HG03342 (cell line): ENCODE measurements at regions not wholly inside any gene's neighbourhood (a gene's known extent, or its start where the extent isn't known, plus 50 kb on each side); places are given as distances from the start of the nearest gene placed in this dataset.
"Not testable (repeated sequence)": the region's sequence is repeated elsewhere in the genome, so short reads cannot be mapped to it uniquely, and the experiment has no call there.

Experiments used
- ATAC-seq: cut with Tn5 transposase; IDR thresholded peaks from one replicate; pipeline ENCODE4 v1.9.1; 2021; ENCODE audit warnings: mild to moderate bottlenecking, moderate library complexity; ENCODE audit not compliant: unreplicated experiment

DNA sequence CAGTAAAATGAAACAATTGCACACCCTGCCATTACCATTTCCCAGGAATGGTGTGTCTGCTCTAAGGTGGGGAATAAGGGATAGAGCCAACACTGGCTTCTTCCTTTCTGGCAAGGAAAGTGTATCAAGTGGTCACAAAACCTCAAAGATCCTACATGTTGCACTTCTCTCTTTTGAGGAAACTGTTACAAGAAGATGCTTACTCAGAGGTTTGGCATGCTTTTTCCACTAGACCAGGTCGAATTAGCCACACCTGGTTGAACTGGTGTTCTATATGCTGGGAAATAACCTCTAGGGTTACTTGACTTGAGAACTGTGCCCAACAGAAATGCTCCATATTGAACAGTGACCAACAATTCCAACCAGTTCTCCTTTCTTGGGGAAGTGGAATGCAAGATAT, 102.9 kb downstream of the LRRN1 start:
- ATAC-seq = no peak

GRCh38 chr3:3906171-3906570, 106.9 kb downstream of the LRRN1 start:
- no peak for ATAC-seq

DNA sequence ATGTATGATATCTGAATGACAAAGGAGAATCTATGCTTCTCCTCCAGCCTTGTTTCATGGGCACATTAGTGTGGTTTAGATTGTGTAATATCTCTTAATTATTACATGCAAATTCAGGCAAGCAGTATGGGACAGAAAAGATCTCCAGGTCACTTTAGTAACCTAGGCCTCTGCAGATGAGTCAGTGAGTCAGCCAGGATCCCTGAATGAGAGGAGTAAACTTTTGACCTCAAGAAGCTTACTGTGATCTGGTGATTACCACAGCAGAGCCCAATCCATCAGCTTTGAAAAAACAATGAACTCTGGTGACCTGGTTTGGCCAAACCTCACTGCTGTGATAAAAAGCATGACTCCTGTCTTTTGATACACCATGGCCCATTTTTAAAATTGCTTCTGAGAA, 107.8 kb downstream of the LRRN1 start:
- no peak for ATAC-seq

GRCh38 chr3:3918763-3919162, 119.5 kb downstream of the LRRN1 start:
- ATAC-seq = no peak

DNA sequence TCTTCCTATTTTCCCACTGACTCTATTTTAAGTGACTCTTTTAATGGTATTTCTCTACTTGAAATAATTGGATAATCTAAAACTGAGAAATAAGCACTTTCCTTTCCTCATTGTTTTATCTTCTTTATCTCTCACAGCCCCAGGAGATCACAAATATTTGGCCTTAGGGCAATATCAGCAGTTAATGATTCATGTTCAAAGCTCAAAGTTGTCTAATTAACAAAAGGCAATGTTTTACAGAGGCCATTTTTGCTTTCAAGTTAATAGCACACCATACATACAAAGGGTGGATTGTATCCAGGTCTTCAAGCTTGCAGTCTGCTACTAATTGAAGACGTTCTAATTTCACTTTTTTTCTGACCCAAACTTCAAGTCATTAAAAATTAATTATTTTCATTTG, 120.1 kb downstream of the LRRN1 start:
- ATAC-seq = no peak

DNA sequence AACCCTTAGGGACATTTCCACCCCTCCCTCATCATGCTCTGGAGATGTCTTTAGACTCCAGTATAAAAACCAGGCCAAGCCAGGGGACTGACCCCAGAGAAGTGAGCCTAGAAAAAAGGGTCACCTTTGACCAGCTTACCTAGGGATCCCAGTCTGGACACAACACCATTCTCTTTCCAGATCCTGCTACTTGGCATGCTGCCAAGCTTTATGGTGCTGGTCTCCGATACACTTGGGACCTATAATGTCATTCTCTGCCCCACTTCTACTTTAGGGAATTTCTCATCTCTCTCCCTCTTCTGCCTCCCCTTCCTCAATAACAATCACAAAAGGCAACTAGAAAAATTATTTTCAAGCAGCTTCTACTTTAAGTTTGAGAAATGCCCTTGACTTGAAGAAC, 124.4 kb downstream of the LRRN1 start:
- no peak for ATAC-seq

DNA sequence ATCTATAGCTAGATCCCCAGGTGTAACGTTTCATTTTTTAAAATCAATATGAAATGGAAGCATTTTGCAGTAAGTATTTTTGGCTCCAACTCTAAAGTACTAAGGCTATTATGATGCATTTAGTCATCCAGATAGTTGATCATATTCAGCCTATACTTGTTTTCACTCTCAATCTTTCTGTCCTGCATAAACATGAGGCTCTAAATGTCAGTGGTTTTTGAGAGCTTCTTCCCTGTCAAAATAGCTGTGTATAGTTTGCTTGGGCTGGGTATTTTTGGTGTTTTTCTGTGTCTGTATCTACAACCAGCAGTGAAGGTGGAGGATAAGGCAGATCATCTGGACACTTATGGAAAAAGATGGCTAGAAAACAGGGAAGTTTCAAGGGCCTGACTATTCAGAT, 128.0 kb downstream of the LRRN1 start:
- no peak for ATAC-seq

DNA sequence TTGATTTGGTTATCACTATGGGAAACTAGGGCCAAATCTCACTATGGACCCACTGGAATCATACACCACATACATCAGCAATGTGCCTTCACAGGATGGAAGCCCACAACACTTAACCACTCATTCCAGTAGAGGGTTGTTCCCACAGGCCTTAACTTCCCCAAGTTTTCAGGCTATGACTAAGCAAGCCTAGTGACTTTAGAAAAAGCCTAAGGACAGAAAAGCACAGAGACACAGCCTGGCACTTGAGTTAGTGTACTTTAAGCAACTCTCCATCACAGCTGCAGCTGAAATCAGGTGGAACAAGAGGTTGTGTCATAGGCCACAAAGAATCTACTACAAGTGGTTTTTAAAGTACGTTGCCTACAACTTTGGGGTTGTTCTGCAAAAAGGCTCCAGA, 128.7 kb downstream of the LRRN1 start:
- no peak for ATAC-seq

- not testable (repeated sequence) for ATAC-seq
These were observed 142.1 kb downstream of the LRRN1 start for GRCh38 chr3:3941380-3941779.

DNA sequence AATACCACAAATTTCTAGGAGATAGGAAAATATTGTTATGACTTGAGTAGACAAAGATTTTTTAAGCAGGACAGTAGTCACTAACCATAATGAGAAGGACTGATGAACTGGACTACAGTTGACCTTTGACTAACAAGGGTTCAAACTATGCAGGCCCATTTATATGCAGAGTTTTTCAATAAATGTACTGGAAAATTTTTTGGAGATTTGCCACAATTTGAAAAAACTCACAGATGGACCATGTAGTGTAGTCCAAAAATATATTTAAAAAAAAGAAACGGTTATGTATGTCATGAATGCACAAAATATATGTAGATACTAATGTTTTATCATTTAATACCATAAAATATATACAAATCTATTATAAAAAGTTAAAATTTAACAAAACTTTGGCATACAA, 151.8 kb downstream of the LRRN1 start:
- no peak for ATAC-seq

DNA sequence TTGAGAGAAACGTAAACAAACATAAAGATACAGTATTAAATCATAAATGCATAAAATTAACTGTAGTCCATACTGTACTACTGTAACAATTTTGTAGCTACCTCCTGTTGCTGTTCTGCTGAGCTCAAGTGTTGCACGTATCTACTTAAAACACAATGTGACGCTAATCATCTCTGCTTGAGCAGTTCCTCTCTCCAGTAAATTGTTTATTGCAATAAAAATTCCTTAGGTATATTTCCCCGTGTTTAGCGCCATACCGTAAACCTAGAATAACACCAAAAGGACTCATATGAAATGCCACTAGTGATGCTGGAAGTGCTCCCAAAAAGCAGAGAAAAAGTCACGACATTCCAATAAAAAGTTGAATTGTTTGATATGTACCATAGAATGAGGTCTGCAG, 152.3 kb downstream of the LRRN1 start:
- ATAC-seq = no peak

- not testable (repeated sequence) for ATAC-seq
These were observed 163.6 kb downstream of the LRRN1 start for GRCh38 chr3:3962867-3963266.

- ATAC-seq = no peak
These were observed 184.8 kb downstream of the LRRN1 start for GRCh38 chr3:3984053-3984452.

- no peak for ATAC-seq
These were observed 192.4 kb downstream of the LRRN1 start for GRCh38 chr3:3991598-3991997.

GRCh38 chr3:3992312-3992874, 193.2 kb downstream of the LRRN1 start:
- no peak for ATAC-seq

- peak; percentile 90 for ATAC-seq
These were observed 199.1 kb downstream of the LRRN1 start for GRCh38 chr3:3998140-3998922.

DNA sequence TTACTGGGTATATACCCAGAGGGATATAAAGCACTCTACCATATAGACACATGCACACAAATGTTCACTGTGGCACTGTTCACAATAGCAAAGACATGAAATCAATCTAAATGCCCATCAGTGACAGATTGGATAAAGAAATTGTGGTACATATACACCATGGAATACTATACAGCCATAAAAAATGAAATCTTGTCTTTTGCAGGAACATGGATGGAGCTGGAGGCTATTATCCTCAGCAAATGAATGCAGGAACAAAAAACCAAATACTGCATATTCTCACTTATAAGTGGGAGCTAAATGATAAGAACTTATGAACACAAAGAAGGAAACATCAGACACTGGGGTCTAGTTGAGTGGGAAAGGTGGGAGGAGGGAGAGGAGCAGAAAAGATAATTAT, 200.1 kb downstream of the LRRN1 start:
- ATAC-seq = not testable (repeated sequence)

DNA sequence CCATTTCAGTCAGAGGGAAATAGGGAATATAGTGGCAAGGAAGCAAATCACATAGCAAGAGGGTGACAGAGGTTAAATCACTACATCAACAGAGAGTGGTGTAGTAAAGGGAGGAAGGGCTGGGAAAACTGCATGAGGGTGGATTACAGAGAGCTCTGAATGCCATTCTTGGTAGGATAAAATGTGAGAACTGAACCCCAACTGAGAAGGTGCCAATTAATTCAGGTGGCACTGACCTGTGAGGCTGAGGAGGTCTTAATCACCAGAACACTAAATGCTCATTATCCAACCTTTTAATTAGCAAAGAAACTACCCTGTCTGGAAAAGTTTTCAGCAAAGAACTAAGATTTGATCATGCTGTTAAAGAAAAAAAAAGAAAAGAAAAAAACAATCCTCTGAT, 202.7 kb downstream of the LRRN1 start:
- ATAC-seq = no peak

DNA sequence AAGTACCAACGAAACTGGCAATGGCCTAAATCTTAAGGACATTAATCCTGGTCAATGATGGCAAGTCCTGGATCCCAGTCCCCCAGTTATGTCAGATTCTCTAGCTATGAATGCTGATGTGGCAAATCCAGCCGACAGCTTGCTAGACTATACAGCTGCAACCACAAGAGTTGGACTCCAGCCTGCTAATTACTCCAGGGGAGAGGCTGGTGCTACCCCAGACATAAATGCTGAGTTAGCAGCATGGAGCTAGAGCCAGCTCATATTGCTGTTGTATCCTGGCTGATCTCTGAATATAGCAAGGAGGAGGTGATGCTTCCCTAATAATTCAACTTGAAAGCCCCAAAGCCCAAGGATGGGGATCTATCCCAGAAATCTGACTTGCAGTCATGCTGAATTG, 207.1 kb downstream of the LRRN1 start:
- no peak for ATAC-seq

- no peak for ATAC-seq
These were observed 209.0 kb downstream of the LRRN1 start for GRCh38 chr3:4008205-4008604.

- ATAC-seq = no peak
These were observed 211.9 kb downstream of the LRRN1 start for GRCh38 chr3:4011166-4011565.

DNA sequence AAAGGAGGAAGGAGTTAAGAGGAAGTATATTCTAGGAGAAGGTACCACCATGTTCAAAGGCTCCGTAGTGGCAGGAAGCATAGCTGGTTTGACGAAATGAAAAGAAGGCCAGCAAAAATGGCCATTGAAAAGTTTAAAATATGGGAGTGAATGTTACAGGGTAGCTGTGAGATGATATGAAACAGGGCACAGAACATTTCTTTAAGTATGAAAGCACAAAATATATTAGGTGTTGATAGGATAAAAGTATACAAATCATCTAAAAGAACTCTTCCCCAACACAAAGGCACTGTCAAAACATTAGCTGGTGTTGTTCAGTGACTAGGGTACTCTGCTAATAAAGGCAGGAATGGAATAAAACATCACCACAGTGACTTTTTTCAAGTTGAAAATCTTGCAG, 216.2 kb downstream of the LRRN1 start:
- no peak for ATAC-seq

DNA sequence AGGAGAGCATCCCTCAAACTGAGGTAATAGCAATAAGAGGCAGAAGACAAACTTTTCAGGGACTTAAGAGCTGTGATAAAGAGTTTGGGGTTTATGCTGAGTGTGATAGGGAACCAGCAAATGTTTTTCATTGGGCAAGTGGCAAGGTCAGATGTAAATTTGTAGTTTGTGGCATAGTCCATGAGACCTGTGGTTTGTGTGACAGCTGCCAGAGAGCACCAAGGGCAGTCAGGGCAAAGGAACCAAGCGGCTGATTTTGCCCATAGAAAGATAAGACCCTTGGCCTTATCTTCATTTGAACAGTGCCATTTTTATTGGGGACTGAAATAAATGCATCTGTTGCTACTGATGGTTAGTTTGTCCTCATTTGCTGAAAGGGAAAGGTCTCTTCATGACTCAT, 220.3 kb downstream of the LRRN1 start:
- no peak for ATAC-seq
